NCI-H2081 treated with DMSO at 0.1 percent for 48 hours (cell line): ENCODE measurements at regions not wholly inside any gene's neighbourhood (a gene's known extent, or its start where the extent isn't known, plus 50 kb on each side); places are given as distances from the start of the nearest gene placed in this dataset.
A peak's percentile ranks its signal among the peaks of the same experiment; 100 is the strongest.

Experiments
- DNase-seq: peaks from one replicate; lab custom pipeline; 2025; lab: John Stamatoyannopoulos, UW

DNA sequence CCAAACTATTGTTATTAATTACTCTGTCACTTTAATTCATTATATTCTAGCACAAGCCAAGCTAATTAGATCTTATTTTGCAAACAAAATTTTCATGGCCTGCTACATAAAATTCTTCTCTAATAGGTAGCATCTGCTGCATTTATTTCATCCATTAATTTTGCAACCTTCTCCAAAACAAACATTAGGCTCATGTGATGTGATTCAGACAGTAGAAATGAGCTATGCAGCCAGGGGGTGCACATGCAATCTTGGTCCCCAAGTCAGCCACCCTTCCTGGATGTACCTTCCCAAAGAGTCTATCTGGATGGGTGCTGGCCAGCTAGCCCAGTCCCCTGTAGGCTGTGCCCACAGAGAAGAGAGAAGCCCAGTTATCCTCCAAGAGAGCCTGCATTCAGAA is 242.1 kb upstream of the OSR1 start:
- DNase-seq, result no peak

DNA sequence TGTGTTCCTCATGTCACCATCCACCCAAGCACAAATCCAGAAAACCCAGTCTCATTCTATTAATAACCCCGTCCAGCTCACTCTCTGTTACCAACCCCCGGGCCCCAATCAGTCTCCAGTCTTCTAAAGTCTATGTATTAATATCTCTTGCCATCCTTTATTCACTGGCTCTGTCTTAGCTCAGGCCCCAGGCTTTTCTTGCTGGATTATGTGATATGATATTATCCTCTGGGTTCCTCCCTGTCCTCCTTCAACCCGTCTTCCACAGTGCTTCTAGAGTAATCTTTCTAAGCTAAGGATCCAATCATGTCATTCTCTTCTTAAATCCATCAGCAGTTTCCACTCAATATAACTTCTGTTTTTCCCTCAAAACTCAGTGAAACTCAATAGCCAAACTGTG is 240.5 kb upstream of the OSR1 start:
- no peak for DNase-seq

DNA sequence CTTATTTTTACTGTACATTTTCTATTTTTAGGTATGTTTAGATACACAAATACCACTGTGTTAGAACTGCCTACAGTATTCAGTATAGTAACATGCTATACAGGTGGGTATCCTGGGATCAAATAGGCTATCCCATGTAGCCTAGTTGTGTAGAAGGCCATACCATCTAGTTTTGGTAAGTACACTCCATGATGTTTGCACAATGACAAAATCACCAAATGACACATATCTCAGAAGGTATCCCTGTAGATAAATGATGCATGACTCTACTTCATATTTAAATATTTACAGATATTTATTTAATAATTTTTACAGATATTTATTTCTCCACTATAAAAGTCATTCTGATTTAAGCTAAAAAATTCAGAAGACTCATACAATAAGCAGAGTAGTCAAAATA is 233.8 kb upstream of the OSR1 start:
- DNase-seq, result no peak

DNA sequence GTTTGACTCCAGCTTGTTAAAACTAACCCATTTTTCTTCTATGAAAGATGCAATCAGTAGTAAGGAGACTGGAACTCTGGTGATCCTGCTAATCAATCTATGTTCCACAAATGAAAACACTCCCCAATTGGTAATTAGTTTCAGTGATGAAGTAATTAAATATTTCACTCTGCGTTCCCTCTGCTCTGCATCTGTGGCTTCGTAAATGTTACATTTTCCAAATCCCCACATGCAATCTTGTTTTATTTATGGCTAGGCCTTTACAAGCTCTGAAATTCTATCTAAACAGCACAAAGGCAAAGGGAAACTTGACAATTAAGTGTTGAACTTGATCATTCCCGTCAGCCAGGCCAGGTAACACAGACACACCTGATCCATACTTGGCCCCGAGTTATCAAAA is 231.4 kb upstream of the OSR1 start:
- DNase-seq, result no peak

DNA sequence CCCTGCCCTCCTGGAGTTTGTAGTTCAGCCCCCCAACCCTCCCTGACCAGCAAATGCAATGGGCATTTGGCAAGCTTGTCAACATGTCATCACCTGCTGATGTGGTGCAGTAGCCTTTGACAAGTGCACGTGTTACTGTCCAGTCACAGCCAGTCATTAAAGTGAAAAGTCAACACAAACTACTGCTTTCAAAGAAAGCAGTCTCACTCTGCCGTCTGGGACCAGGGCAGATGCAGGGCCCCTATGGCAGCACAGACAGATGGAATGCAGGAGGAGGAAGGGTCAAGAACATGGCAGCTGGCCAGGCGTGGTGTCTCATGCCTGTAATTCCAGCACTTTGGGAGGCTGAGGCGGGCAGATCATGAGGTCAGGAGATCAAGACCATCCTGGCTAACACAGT is 222.4 kb upstream of the OSR1 start:
- DNase-seq, result no peak

DNA sequence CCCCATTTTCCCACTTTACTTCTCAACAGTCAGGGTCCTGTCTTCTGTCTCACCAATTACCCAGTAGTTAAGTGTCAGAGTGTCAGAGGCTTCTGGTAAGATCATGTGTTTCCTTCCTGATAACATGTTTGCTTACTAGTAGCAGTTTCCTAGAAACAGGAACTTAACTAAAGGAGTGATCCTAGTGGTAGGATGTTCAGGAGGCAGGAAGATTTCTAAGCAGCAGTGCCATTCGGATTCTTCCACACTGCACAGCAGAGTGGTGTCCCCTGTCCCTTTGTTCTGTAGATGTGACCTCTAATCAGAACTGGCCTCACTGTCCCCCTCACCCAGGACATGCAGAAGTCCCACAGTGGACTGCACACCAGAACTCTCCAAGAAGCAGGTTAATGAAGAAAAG is 221.8 kb upstream of the OSR1 start:
- DNase-seq, result no peak

DNA sequence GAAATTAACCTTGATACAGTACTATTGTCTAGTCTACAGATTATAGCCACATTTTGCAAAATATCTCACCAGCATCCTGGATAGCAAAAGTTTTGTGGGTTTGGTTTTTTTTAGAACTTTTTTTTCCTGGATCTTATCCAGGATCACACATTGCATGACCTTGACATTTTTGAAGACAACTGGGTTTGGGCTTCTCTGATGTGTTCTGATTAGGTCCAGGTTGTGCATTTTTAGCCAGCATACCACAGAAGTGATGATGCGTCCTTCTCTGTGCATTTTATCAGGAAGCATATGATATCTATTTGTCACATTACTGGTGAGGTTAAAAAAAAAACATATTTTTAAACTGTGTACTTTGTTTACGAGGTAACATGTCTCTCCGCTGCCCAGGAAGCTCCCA is 221.0 kb upstream of the OSR1 start:
- no peak for DNase-seq

DNA sequence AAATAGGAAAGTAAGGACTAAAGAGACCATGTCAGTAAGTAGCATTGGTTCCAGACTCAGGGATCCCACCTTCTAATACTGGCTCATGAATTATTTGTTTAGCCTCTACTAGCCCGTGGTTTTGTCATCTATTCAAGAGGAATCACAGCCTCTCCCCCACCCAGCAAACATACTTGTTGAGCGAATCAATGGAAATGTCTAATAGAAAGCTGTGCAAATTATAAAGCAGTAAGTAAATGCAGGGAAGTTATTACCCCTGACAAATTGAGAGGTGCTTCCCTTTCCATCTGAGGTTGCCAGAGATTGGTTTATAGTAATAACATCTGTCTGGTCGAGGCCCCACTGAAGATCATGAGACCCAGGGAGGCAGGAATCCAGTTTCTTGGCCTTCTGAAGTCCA is 219.3 kb upstream of the OSR1 start:
- no peak for DNase-seq

DNA sequence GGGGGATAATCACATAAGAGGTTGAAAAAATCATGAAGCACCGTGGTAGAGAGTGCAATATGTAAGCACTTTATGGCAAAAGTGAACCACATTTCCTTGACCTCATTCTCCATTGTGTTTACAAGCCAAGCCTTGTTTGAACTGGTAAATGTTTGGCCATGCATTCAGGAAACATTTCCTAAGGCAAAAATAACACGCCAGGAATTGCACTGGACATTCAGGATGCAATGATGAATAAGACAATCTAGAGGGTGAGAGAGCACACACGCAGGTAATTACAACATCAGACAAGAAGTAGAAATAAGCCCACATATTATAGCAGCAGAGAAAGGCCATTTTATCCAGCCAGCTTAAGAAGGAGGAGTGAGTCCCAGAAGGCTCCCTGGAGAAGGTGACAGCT is 218.0 kb upstream of the OSR1 start:
- no peak for DNase-seq

DNA sequence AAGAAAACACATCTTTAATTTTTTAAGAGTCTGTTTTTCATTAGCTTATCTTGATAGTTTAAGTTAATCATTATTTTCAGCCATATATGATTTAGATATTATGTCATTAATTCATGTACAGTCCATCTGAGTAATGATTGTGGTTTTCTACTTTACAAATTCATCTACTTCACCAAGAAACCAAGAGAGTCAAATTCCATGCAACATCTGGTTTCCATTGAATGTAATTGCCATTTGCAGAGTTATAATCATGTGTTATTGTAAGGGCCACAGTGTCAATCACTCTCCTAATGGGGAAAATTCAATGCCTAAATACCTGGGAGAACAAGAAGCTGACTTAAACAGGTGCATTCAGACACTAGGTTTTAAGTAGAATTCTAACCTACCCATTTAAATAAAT is 217.2 kb upstream of the OSR1 start:
- DNase-seq, result no peak

DNA sequence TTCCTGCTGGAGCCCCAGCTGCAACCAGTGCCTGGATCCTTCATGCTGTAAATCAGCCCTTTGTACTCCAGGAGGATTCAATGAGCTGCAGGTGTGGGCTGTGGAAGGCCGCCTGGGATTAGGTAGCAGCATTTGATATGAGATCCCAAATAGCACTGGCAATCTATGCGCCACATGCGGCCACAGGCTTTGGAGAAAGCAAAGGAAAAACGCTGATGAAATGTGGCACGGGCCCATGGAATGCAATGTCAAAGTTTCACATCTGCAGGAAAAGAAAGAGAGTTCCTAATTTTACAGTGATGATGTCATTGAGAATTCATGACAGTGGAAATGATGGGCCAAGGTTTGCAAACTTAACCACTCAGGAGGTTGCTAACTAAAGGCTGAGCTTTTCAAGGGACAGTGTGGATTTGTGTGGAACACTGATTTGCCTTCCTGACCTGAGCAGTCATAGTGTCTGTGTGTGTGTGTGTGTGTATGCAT is 216.4 kb upstream of the OSR1 start:
- DNase-seq, result peak; percentile 61

DNA sequence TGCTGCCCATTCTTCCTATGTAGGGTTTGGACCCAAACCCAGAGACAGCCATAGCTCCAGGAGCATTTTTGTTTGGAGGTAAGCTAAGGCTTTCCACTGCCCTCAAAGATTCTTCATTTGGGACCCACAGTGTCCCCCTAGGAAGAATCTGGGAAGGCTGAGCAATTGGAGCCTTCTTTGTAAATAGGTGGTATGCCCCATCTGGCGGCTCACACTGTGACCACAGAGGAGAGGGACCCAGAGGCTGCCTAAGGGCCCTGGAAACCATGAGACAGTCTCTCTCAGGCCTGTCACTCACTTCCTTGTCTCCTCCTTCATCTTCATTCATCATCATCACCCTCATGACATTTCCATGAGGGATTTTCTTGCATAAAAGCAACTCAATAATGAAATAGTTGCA is 215.4 kb upstream of the OSR1 start:
- DNase-seq, result no peak

DNA sequence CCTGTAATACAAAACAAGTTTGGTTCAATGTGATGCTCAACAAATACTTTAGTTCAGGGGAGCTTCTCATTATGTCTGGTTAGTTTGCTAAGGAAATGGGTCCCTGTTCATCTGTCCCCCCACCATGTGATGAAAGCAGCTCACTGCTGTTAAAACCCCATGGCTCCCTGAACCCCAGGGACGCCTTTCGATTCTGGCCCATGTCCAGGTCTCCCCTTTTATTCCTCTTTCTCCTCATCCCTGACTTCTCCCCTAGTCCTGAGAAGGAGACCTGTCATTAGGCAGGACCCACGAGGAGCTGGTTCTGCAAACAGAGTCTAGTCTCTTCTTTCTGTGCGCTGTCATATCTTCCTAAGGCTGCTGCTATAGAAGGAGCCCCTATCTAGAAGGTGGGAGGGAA is 213.3 kb upstream of the OSR1 start:
- no peak for DNase-seq

DNA sequence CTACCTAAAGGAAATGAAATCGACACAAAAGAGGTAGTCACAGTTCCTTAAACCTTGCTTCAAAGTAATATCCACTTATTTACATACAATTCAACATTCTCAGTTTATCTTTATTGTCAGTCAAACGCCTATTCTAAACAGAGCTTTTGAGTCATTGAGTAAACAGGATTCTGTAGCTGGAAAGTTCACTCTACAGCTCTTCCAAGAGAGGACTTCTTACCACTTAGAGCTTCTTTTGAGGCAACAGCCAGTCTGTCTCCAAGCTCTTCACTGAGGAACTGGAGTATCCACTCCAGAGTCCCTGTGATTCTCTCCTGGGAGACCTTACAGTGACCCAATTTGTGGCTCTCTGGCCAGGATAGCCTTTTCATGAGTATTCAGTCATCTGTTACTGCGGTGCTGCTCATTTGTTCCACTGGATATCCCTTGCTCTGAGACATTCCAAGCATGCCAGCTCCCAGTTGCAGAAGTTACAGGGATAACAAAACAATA is 210.9 kb upstream of the OSR1 start:
- DNase-seq, result no peak

DNA sequence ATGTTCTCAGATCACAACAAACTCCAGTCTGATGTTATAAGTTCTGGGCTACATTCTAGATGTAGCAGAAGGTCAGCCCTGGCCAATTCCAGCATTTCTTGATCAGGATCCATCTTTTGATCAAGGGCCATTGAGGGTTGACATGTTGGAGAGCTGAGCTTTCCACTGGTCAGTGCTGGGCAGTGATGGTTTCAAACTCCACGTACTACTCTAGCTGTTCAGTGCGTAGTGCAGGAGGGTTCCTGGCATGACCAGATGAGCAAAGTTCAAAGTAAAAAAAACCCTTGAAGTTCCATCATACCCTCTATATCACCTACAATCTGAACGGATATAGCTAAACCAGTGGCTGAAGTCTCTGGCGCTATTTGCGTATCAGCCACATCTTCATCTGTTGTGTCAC is 210.4 kb upstream of the OSR1 start:
- DNase-seq, result no peak

DNA sequence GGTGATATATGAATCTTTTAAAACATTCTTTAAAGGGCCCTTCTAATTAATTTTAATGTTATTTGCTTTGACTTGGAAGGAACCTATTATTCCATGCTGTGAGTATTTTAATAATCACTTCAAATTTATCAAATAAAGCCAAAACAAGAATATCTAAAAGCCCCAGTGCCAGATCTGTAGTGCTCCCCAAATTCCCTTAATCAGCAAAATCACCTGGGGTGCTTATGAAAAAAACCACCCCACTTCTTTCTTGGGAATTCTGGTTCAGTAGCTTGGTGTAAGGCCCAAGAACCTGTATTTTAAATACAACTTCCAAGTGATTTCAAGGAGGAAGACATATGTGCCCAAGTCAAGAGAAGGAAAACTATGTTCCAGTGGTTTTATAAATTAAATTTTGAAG is 202.4 kb upstream of the OSR1 start:
- no peak for DNase-seq

DNA sequence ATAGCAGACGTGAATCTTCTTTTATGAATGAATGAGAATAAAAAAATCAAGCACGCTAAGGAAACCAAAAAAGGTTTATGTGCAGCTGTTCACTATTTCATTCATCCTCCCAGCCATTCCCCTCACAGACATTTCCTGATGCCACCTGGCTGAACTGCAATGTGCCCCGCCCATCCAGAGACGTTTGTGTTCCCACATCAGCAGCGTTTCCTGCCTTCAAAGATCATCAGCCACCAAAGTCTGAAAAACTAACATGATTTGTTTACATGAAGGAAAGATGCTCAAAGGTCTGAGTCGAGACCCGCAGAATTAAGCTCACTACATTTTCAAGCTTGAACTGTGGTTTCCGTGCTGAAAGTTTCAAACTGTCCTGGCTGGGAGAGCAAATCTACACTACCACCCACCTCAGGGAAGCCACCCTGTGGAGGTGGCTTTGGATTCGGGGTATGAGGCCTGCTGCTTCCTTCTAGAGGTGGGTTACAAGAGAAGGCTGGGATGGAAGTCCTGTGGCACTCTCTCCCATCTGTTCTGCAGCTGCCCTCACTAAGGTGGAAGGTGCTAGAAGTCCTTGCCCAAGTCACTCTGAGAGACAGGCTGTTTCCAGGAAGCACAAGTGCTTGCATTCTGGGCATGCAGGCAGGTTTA is 201.3 kb upstream of the OSR1 start:
- no peak for DNase-seq

DNA sequence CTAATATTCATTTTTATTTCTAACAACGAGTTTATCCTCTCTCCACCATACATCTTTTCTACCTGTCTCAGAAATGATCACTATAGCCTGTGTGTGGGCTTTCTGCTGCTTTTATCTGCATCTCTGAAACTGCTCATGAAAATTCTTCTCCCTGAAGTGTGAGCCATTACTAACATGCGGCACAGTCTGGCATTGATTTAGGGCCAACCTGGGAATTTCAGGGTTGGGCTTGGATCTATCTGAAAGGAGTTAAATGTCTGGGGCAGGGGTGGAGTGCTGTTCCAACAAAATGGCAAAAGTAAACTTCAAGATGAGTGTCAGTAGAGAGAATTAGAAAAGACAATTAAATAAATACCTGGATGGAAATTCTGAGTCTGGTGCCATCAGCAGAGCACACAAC is 198.2 kb upstream of the OSR1 start:
- no peak for DNase-seq

DNA sequence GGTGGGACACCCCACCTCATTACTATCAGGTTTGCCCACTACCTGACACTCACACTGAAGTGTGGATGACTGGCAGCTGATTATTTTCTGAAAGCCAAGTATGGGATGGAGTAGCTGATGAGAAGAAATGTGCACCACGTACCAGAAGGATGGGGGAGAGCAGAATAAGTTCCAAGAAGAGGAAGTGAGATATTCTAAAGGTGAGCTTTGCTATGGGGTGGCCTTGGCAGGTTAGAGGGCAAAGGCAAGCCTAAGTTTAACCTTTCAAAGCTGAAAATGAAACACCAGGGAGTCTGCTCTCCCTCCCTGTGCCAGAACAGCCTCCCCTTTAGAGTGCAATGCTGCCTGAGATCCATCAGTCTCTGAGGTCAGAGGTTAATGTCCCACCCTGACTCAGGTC is 196.1 kb upstream of the OSR1 start:
- no peak for DNase-seq

DNA sequence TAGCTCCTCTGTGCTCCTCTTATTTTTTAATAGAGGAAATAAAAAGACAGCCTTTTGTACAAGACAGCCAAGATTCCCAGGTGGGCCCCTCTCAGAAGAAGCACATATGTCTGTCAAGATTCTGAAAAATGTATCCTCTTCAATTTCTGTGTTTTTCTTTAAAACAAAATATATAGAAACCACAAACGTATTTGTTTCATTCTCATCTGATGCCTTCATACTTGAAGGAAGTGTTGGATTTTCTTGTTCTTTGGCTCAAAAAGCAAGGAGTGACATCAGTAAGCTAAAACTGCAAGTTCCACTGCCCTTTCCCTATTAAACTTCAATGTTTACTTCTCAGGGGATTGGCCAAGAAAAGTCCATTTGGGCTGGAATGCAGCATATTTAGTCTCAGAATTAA is 193.8 kb upstream of the OSR1 start:
- DNase-seq, result no peak

DNA sequence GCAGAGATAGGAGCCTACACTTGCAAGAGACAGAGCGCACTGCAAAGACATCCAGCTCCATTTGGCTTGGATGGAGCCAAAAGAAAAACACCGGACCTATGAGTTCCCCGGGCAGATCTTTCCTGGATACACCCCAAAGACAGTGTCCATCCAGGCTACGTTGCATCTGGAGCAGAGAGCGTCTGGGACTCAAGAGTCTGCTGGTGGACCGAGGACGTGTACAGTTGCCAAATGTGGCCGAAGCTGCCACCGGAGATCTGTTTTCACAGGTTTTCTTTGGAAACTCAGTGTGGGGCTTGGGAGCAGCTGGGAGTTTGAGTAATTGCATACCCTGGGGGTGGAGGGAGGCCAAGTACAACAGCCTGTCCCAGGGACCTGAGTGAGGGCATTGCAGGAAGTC is 192.3 kb upstream of the OSR1 start:
- DNase-seq, result no peak

DNA sequence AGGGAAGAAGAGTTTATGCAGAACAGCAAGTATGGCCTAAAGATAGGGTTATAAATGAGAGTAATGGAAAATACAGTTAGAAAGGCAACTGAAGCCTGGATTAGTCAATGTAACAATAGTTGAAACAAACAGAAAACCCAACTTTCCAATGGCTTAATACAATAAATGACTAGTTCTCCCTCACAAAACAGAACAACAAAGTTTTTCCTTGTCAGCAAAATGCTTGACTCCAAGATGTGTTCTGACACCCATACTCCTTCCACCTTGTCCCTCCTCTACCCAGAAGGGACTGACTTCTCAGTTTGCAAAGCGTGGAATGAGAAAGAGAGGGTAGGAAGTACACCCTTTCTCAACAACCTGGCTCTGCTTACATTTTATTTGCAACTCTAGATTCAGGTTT is 191.4 kb upstream of the OSR1 start:
- no peak for DNase-seq

DNA sequence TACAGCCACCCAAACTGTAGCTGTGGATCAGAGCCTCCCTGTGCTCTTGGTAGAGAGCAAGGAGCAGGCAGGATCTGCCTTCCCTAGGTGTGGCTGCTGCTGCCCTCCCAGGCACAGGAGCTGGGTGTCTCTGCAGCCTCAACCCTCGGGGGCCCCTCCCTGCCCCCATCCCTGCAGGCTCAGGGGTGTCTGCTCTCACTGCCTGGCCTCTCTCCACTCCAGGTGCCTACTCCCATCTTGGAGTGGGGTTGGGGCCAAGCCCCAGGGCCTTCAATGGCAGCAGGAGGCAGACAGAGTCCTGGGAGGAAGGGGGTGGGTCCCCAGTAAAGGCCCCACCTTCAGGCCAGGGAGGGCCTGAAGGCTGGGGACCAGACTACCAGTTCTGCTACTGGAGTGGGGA is 189.7 kb upstream of the OSR1 start:
- DNase-seq, result no peak

DNA sequence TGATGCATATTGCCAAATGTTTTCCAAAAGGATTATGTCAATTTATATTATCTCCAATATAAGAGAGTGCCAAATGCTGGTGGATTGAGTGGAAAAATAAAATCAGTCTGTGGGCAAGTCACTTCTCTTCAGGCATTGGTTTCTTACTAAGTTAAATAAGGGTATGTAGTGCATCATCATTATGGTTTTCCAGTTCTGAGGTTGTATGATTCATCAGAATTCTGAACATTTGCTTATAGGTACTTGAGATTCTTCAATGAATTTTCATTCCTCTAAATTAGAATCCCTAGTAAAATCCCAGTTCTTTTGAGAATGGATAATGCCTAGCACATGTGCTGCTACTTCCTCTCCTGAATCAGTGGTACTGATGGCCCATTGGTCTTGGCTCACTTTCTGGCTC is 188.9 kb upstream of the OSR1 start:
- DNase-seq, result no peak

DNA sequence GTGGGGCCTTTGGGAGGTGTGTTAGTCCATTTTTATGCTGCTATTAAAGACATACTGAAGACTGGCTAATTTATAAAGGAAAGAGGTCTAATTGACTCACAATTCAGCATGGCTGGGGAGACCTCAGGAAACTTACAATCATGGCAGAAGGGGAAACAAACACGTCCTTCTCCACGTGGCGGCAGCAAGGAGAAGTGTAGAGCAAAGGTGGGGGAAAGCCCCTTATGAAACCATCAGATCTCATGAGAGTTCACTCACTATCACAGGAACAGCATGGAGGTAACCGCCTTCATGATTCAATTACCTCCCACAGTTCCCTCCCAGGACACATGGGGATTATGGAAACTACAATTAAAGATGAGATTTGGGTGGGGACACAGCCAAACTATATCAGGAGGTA is 187.1 kb upstream of the OSR1 start:
- no peak for DNase-seq
